ENCODE measurements at regions not wholly inside any gene's neighbourhood (a gene's known extent, or its start where the extent isn't known, plus 50 kb on each side); places are given as distances from the start of the nearest gene placed in this dataset.

- Histone ChIP-seq H3K27ac (no peak overlapping the region), H3K27me3 (peaks cover 15% of the 10 kb centered on the region), H3K4me3 (no peak overlapping the region), H3K9me3 (no peaks in the 10 kb centered on the region), H3K4me1 (peaks cover 0 to 5% (median 0%) of the 10 kb centered on the region in 4 donors), H3K36me3 (no peaks in the 10 kb centered on the region)
- intact Hi-C loops (cut with DNase I; ENCODE audit: low total_unique reads) (no loop called here), in situ Hi-C loops (cut with MboI; ENCODE audit: low pct_ligation_motif_present in 1 of 4, low pct_unique_long_range_greater_than_20kb in 1 of 4, low sequenced_read_pairs in 3 of 4) (no loop called here)
- 86% methylated on average over 3 of the region's 3 CpGs for WGBS, 2 donors (ENCODE audit: low coverage in 1 of 2)
- TF ChIP-seq POLR2A (IDR thresholded peaks at IDR 0.05) (no peak), CTCF (IDR thresholded peaks at IDR 0.05) (no peak), EP300 (IDR thresholded peaks at IDR 0.05; ENCODE audit: low read depth) (no peak), POLR2AphosphoS5 (IDR thresholded peaks at IDR 0.05) (no peak)
- DNase-seq = no peak
Observed at GRCh38 chr12:111173836-111174235, 195.1 kb downstream of the PHETA1 start.

- Histone ChIP-seq H3K4me1 (peaks cover 0 to 3% (median 0%) of the 10 kb centered on the region in 4 donors), H3K9me3 (no peaks in the 10 kb centered on the region), H3K36me3 (no peaks in the 10 kb centered on the region), H3K27ac (no peak overlapping the region), H3K27me3 (peaks cover 15% of the 10 kb centered on the region), H3K4me3 (no peak overlapping the region)
- in situ Hi-C loops (cut with MboI; ENCODE audit: low pct_ligation_motif_present in 1 of 4, low pct_unique_long_range_greater_than_20kb in 1 of 4, low sequenced_read_pairs in 3 of 4) (no loop called here), intact Hi-C loops (cut with DNase I; ENCODE audit: low total_unique reads) (no loop called here)
- no peak for DNase-seq
- 72% methylated on average over 5 of the region's 5 CpGs; no CpG with 5 or more reads in 1 of the 2 donors for WGBS, 2 donors (ENCODE audit: low coverage in 1 of 2)
- no peak for TF ChIP-seq CTCF (IDR thresholded peaks at IDR 0.05)
- TF ChIP-seq POLR2A (IDR thresholded peaks at IDR 0.05) = no peak
- TF ChIP-seq POLR2AphosphoS5 (IDR thresholded peaks at IDR 0.05) = no peak
- no peak for TF ChIP-seq EP300 (IDR thresholded peaks at IDR 0.05; ENCODE audit: low read depth)
Observed at GRCh38 chr12:111173391-111173790, 195.5 kb downstream of the PHETA1 start.

- 67 to 80% methylated on average over 1 to 8 of the region's 8 CpGs for WGBS, 2 donors (ENCODE audit: low coverage in 1 of 2)
- TF ChIP-seq POLR2AphosphoS5 (IDR thresholded peaks at IDR 0.05) = no peak
- no peak for TF ChIP-seq CTCF (IDR thresholded peaks at IDR 0.05)
- TF ChIP-seq POLR2A (IDR thresholded peaks at IDR 0.05) = no peak
- TF ChIP-seq EP300 (IDR thresholded peaks at IDR 0.05; ENCODE audit: low read depth) = no peak
- H3K27ac ChIP-seq = no peak overlapping the region
- no peaks in the 10 kb centered on the region for H3K36me3 ChIP-seq
- no peak for DNase-seq
- intact Hi-C loops (cut with DNase I; ENCODE audit: low total_unique reads) = no loop called here
- in situ Hi-C loops (cut with MboI; ENCODE audit: low pct_ligation_motif_present in 1 of 4, low pct_unique_long_range_greater_than_20kb in 1 of 4, low sequenced_read_pairs in 3 of 4) = no loop called here
- no peaks in the 10 kb centered on the region for H3K4me1 ChIP-seq
- H3K4me3 ChIP-seq = no peak overlapping the region
- no peaks in the 10 kb centered on the region for H3K9me3 ChIP-seq
- peaks cover 15% of the 10 kb centered on the region for H3K27me3 ChIP-seq
Observed at GRCh38 chr12:111172786-111173185, 196.1 kb downstream of the PHETA1 start.

GRCh38 chr12:111171832-111172231 is 197.1 kb downstream of the PHETA1 start:
- peaks cover 9% of the 10 kb centered on the region for H3K27me3 ChIP-seq
- no peak for DNase-seq
- no peaks in the 10 kb centered on the region for H3K4me1 ChIP-seq
- 95% methylated on average over 9 of the region's 9 CpGs; no CpG with 5 or more reads in 1 of the 2 donors for WGBS, 2 donors (ENCODE audit: low coverage in 1 of 2)
- in situ Hi-C loops (cut with MboI; ENCODE audit: low pct_ligation_motif_present in 1 of 4, low pct_unique_long_range_greater_than_20kb in 1 of 4, low sequenced_read_pairs in 3 of 4) (no loop called here), intact Hi-C loops (cut with DNase I; ENCODE audit: low total_unique reads) (no loop called here)
- H3K36me3 ChIP-seq = no peaks in the 10 kb centered on the region
- TF ChIP-seq POLR2A (IDR thresholded peaks at IDR 0.05) = no peak
- no peak for TF ChIP-seq CTCF (IDR thresholded peaks at IDR 0.05)
- TF ChIP-seq POLR2AphosphoS5 (IDR thresholded peaks at IDR 0.05) = no peak
- no peak for TF ChIP-seq EP300 (IDR thresholded peaks at IDR 0.05; ENCODE audit: low read depth)
- no peaks in the 10 kb centered on the region for H3K9me3 ChIP-seq
- no peak overlapping the region for H3K4me3 ChIP-seq
- no peak overlapping the region for H3K27ac ChIP-seq

All from transverse colon (tissue), 4 donors.